HG03097 (cell line): ENCODE measurements at regions not wholly inside any gene's neighbourhood (a gene's known extent, or its start where the extent isn't known, plus 50 kb on each side); places are given as distances from the start of the nearest gene placed in this dataset.

Experiments
- ATAC-seq: cut with Tn5 transposase; IDR thresholded peaks from one replicate; pipeline ENCODE4 v1.9.1; 2021; ENCODE audit not compliant: unreplicated experiment, low FRiP score

DNA sequence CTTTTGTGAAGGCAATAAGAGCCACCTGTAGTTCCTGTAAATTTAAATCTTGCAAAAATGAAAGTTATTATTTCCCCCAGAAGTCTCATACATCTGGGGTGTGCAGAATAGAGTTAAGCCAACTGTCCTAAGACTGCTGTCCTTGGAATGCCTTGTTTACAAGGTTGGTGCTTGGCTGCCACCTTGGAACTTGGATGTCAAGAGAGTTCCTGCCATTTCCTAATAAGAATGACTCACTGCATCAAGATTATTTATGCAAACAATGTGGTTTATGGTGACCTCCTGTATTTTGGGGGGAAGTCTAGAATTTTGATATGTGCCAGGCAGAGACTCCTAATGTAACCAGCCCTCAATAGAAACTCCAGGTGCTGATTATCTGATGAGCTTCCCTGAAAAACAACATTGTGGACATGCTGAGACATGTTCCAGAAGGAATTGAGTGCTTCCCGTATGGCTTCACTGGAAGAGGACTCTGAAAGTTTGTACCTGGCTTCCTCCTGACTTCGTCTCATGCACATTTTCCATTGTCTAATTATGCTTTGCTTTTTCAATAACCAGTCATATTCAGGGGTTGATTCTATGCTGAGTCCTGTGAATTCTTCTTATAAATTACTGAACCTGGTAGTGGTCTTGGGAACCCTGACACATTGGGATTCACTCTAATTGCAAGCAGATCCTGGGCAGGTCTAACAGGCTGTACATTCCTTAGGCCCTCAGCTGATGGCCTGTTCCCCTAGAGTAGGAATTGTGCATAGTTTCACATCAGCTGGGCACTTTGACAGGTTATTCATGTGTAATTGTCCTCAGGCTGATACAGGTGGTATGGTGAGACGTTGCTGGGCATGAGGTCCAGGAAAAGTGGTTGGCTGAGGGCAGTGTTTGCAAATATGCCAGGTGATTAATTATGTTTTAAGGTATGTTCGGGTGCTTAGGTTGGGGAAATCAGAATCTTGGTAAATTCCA is 1370.7 kb upstream of the TMEM132C start:
- ATAC-seq: no peak

DNA sequence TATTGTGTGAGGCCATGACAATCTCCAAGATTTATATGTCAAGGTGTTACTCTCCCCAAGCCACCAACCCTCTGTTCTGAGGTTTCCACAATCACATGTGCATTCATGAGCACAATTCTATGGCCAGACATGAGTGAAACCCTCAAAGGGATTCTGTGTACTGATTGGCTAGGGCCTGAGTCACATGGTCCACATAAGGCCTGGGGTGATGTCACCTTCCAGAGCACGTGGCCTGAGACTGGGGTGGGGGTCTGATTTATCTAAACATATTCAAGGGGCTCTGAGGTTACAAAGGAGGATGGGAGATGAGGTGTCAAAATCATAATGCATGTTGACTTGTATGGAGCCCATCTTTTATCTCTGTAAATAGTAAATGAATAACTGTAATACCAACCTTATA is 1369.9 kb upstream of the TMEM132C start:
- no peak for ATAC-seq

- no peak for ATAC-seq
Measured at GRCh38 chr12:126897778-126898177, 1369.2 kb upstream of the TMEM132C start.

- no peak for ATAC-seq
Measured at GRCh38 chr12:126898562-126898961, 1368.4 kb upstream of the TMEM132C start.

- no peak for ATAC-seq
Measured at GRCh38 chr12:126899926-126900792, 1366.8 kb upstream of the TMEM132C start.

GRCh38 chr12:126903027-126903876 is 1363.7 kb upstream of the TMEM132C start:
- ATAC-seq: no peak

GRCh38 chr12:126905752-126906151 is 1361.2 kb upstream of the TMEM132C start:
- ATAC-seq: no peak

DNA sequence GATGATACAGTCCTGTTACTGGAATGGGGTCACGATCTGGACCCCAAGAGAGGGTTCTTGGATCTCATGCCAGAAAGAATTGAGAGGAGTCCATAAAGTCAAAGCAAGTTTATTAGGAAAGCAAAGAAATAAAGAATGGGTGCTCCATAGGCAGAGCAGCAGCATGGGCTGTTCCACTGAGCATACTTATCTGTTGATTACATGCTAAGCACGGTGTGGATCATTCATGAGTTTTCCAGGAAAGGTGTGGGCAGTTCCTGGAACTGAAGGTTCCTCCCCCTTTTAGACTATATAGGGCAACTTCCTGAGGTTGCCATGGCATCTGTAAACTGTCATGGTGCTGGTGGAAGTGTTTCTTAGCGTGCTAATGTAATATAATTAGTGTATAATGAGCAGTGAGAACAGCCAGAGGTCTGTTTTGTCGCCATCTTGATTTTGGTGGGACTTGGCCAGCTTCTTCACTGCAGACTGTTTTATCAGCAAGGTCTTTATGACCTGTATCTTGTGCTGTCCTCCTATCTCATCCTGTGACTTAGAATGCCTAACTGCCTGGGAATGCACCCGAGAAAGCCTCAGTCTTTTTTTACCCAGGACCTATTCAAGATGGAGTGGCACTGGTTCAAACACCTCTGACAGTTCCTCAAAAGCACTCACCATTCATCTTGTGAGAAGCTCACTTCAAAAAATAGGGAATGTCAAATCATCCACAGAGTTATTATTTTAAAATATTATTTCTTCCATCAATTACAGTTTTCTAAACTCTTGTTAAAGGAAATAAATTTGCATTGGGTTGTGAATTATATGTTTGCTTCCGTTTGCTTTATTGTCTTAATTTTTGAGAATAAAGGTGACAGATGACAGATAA is 1358.8 kb upstream of the TMEM132C start:
- ATAC-seq: no peak

GRCh38 chr12:126908765-126909142 is 1358.2 kb upstream of the TMEM132C start:
- no peak for ATAC-seq

DNA sequence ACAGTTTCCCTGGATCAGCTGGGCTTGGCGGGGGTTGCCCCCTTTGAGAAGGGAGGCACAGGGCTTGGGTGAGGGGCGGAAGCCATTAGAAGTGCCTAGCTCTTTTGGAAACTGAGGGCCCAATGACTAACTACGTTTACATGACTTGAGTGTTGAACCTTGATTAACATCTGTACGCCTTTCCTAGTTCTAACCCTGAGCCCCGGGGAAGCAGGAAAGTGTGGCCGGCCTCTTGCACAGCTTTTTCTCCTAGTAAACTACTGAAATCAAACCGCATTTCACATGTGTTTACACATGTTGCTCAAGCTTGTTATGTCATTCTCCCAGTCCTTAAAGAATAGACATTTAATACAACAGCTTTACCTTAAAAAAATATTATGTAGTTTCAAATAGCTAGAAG is 1356.4 kb upstream of the TMEM132C start:
- no peak for ATAC-seq

DNA sequence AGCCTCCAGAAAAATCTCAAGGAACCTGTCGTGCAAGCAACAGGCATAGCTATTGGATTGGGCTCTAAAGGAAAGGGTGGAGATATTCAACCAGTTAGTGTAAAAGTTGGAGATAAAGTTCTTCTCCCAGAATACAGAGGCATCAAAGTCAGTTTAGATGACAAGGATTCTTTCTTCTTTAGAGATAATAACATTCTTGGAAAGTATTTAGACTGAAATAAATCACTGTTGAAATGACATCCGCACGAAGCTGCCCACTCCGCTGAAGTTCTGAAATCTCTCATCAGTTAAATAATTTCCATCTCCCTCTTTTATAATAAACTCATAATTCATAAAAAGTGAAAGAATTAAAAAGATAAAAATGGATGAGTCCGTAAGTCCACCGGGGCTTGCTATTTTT is 1354.9 kb upstream of the TMEM132C start:
- ATAC-seq: no peak

GRCh38 chr12:126914170-126914793 is 1352.7 kb upstream of the TMEM132C start:
- ATAC-seq: no peak

DNA sequence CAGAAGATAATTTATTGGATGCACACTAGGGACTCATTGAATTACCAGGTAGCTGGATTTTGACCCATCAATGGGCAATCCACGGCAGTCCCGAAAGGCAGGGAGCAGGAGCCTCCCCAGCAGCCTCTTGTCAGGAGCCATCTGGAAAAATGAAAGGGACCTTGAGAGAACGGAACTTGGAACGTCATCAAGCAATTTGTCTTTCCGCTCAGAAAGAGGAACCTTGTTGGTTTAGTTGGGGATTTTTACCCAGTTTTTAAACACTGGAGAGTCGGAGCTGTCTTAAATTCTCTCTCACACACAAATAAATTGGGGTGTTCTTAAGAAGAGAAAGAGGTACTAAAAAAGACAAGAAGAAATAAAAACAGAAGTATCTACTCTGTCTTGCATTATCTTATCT is 1351.7 kb upstream of the TMEM132C start:
- no peak for ATAC-seq

DNA sequence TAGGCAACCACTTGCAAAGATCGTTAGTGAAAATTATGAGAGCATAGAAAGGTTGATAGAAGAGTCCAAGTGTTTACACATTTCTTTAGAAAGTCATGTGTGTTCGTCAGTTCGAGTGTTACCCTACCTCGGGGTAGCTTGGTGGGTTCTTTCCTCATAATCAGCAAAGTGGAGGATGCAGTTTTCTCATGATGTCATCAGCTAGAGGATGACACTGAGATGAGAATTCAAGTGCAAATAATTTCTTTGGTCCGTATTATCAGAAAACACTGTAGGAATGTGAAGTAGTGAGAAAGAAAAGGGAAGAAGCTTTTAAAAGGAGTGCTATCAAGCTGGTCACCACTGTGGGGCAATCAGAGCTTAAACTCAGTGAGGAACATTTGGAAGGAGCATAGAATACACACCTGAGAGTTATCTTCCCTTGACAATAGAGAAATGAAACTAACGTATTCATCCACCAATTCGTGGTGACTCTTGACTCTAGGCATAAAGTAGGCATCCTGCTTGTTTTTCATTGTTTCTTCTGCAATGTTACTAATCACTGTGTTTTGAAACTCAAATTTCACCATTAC is 1340.9 kb upstream of the TMEM132C start:
- no peak for ATAC-seq

- ATAC-seq: no peak
Measured at GRCh38 chr12:126930234-126930633, 1336.7 kb upstream of the TMEM132C start.

DNA sequence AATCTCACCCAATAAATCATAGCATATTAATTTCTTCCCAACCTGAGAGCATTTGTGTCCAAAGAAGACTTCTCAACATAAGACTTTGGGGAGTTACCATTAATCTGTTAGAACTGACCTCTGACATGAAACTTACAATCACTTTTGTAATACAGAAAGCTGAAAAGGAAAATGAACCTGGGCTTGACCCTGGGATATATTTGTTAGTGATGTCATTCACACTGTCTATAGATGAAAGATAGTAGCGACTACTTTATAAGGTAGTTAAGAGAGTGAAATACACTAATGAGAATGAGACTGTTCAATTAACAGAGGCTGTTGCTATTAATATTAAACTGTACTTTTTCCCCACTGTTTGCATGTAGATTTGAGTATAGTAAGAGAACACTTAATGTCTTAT is 1334.8 kb upstream of the TMEM132C start:
- no peak for ATAC-seq

- no peak for ATAC-seq
Measured at GRCh38 chr12:126935435-126935834, 1331.5 kb upstream of the TMEM132C start.

DNA sequence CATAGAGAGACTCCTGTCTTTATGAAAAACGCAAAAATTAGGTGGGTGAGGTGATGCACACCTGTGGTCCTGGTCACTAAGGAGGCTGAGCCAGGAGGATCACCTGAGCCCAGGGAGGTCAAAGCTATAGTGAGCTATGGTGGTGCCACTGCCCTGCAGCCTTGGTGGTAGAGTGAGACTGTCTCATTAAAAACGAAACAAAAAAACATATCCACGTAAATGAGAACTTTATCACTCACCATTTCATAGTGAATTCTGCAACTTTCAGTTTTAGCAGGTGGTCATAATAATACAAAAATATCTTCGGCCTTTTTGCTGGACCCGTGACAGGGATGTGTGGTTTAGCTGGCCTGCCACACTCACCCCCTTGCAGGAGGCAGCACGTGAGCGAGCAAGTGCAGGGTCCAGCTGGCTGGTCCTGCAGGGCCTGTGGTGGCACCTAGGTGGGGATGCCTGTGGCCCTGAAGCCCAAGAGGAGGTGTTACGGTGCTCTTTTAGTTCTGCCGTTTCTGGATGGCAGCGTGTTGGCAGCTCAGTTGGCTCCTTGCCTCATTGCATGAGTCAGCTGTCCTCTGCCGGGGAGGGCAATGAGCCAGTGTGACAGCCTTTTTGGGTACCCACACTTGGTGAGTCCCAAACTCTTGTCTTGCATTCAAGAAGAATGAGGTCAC is 1330.7 kb upstream of the TMEM132C start:
- ATAC-seq: no peak
